MM.1S (cell line): ENCODE measurements at regions not wholly inside any gene's neighbourhood (a gene's known extent, or its start where the extent isn't known, plus 50 kb on each side); places are given as distances from the start of the nearest gene placed in this dataset.

Experiments used
- EZH2 ChIP-seq: fragments of 300-600 bp; sonication (generic); optimal IDR thresholded peaks from 2 replicates; pipeline ENCODE3; 2017; ENCODE audit warnings: low read depth, mild to moderate bottlenecking, antibody characterized with exemption, low read length, mixed read lengths
- EZH2phosphoT487 ChIP-seq: fragments of 300-600 bp; sonication (generic); IDR thresholded peaks from 2 replicates; pipeline ENCODE4 v1.6.1; 2018; ENCODE audit warnings: antibody characterized with exemption, low read length
- TF ChIP-seq, protein P1 (sequence below): fragments of 300-600 bp; sonication (generic); IDR thresholded peaks from 2 replicates; pipeline ENCODE4 v1.5.1; 2016; ENCODE audit warnings: antibody characterized with exemption, low read length, mixed read lengths

DNA sequence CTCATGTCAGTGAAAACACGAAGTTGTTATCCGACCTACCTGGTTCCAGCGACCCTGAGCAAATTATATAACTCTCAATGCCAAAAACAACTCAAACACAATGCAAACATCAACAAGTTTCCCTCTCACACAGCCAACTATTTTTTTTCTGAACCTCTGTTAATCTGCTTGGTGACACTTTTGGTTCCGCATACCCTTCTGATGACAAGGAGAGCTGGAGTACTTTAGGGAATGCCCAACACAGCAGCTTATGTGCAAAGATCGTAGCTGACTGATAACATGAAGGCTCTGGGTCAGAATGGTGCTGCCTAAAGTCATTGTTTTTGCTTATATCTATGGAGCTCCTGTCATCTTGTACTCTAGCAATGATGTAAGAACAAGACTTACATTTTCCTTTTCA lies 72.7 kb upstream of the CCDC68 start:
- TF ChIP-seq, protein P1, sequence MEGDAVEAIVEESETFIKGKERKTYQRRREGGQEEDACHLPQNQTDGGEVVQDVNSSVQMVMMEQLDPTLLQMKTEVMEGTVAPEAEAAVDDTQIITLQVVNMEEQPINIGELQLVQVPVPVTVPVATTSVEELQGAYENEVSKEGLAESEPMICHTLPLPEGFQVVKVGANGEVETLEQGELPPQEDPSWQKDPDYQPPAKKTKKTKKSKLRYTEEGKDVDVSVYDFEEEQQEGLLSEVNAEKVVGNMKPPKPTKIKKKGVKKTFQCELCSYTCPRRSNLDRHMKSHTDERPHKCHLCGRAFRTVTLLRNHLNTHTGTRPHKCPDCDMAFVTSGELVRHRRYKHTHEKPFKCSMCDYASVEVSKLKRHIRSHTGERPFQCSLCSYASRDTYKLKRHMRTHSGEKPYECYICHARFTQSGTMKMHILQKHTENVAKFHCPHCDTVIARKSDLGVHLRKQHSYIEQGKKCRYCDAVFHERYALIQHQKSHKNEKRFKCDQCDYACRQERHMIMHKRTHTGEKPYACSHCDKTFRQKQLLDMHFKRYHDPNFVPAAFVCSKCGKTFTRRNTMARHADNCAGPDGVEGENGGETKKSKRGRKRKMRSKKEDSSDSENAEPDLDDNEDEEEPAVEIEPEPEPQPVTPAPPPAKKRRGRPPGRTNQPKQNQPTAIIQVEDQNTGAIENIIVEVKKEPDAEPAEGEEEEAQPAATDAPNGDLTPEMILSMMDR, result no peak
- TF ChIP-seq EZH2, result no peak
- no peak for TF ChIP-seq EZH2phosphoT487
